Transverse colon (tissue), 4 donors: ENCODE measurements at regions not wholly inside any gene's neighbourhood (a gene's known extent, or its start where the extent isn't known, plus 50 kb on each side); places are given as distances from the start of the nearest gene placed in this dataset.

Experiments
- POLR2AphosphoS5 ChIP-seq, 3 donors: sonication (generic); formaldehyde crosslinking; IDR thresholded peaks; one replicate each; pipeline ENCODE4 v1.6.1; 2016; ENCODE audit warnings: antibody characterized with exemption in 3 of 3
- TF ChIP-seq, protein P1 (sequence below), 5 experiments: fragments of 200-600 bp in 3 of 5; fragments of 450-650 bp in 2 of 5; sonication (generic) in 3 of 5; IDR thresholded peaks; 1 replicate in 2 of 5; 2 replicates in 3 of 5; pipeline ENCODE4 v1.5.1; 2016 to 2017; ENCODE audit warnings: antibody characterized with exemption in 5 of 5, inconsistent platforms in 3 of 5, mild to moderate bottlenecking in 2 of 5, moderate library complexity in 1 of 5

DNA sequence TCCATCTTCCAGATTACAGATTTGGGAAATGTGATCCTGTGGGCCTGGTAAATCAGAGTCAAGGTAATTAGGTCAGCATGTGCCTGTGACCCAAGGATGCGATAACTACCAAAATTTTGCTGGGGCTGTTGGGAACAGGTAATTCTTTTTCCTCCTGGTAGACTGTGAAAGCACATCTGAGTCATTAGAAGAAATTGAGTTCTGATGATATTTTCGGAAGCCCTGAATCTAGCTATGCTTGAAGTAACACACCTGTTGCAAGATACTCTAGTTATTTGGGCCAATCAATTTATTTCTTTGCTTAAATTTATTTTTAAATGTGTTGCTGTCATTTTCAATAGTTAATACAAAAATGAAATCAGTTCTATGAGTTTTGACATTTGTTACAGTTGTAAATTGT is 903.6 kb downstream of the RPA4 start:
- TF ChIP-seq, protein P1, sequence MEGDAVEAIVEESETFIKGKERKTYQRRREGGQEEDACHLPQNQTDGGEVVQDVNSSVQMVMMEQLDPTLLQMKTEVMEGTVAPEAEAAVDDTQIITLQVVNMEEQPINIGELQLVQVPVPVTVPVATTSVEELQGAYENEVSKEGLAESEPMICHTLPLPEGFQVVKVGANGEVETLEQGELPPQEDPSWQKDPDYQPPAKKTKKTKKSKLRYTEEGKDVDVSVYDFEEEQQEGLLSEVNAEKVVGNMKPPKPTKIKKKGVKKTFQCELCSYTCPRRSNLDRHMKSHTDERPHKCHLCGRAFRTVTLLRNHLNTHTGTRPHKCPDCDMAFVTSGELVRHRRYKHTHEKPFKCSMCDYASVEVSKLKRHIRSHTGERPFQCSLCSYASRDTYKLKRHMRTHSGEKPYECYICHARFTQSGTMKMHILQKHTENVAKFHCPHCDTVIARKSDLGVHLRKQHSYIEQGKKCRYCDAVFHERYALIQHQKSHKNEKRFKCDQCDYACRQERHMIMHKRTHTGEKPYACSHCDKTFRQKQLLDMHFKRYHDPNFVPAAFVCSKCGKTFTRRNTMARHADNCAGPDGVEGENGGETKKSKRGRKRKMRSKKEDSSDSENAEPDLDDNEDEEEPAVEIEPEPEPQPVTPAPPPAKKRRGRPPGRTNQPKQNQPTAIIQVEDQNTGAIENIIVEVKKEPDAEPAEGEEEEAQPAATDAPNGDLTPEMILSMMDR (IDR thresholded peaks at IDR 0.05), result no peak
- TF ChIP-seq POLR2AphosphoS5 (IDR thresholded peaks at IDR 0.05), result no peak
